Breast epithelium (tissue), 4 donors: ENCODE measurements at regions not wholly inside any gene's neighbourhood (a gene's known extent, or its start where the extent isn't known, plus 50 kb on each side); places are given as distances from the start of the nearest gene placed in this dataset.
A peak's percentile ranks its signal among the peaks of the same experiment; 100 is the strongest.

Experiments used
- DNase-seq, 2 donors: peaks; one replicate each; pipeline ENCODE4 v3.0.0-alpha.2; 2019; ENCODE audit warnings: low spot score in 2 of 2
- H3K27ac ChIP-seq, 2 donors: fragments of 200-600 bp; sonication (generic) in 1 of 2; one replicate each; pipeline ENCODE4 v1.5.1; 2016 to 2019; ENCODE audit warnings: mild to moderate bottlenecking in 1 of 2
- H3K27me3 ChIP-seq, 2 donors: fragments of 200-600 bp; sonication (generic) in 1 of 2; one replicate each; pipeline versions ENCODE4 v1.5.1 to v1.6.0; 2017 to 2019; ENCODE audit warnings: control low read depth in 1 of 2, mild to moderate bottlenecking in 1 of 2
- H3K36me3 ChIP-seq: fragments of 200-600 bp; one replicate; pipeline ENCODE4 v1.5.1; 2019
- H3K4me1 ChIP-seq, 2 donors: fragments of 200-600 bp; sonication (generic); one replicate each; pipeline ENCODE4 v1.5.1; 2016 to 2019; ENCODE audit warnings: control low read depth in 1 of 2
- H3K4me3 ChIP-seq, 3 donors: fragments of 200-600 bp; sonication (generic); 1 replicate in 2 of 3; 2 replicates in 1 of 3; pipeline ENCODE4 v1.5.1; 2016 to 2019; ENCODE audit warnings: mild to moderate bottlenecking in 3 of 3, moderate library complexity in 2 of 3
- H3K9me3 ChIP-seq, 2 donors: fragments of 200-600 bp; sonication (generic) in 1 of 2; one replicate each; pipeline ENCODE4 v1.5.1; 2016 to 2019; ENCODE audit warnings: control low read depth in 1 of 2
- POLR2A ChIP-seq: fragments of 450-650 bp; IDR thresholded peaks from one replicate; pipeline ENCODE4 v1.6.1; 2016; ENCODE audit warnings: antibody characterized with exemption, mild to moderate bottlenecking, moderate library complexity
- POLR2AphosphoS5 ChIP-seq, 3 donors: sonication (generic); formaldehyde crosslinking; IDR thresholded peaks; one replicate each; pipeline ENCODE4 v1.6.1; 2017; ENCODE audit warnings: antibody characterized with exemption in 3 of 3
- intact Hi-C: fragments of 100-400 bp; cut with DNase I; formaldehyde crosslinking; loops from one replicate; pipeline ENCODE4 v1.15.1; 2023; ENCODE audit warnings: low total_unique reads
- TF ChIP-seq, protein P1 (sequence below), 3 donors: fragments of 450-650 bp; IDR thresholded peaks; one replicate each; pipeline ENCODE4 v1.5.1; 2016 to 2017; ENCODE audit warnings: antibody characterized with exemption in 3 of 3, mild to moderate bottlenecking in 3 of 3, moderate library complexity in 3 of 3

DNA sequence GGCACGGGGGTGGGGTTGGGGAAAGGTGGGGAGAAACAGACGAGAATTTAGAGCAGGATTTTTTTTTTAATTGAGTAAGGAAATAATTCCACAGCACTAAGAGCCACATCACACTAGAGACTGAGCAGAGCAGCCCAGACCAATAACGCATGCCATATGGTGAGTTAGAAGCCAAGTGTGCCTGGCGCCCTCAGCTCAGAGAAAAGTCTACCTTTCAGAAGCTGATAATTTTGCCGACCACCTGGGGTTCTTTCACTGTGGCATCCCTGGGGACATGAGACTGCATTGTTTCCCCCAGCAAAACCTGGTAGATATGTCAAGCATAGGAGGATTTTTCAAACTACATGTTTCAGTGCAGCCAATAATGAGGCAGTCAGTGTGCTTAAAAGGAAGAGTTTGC lies 516.8 kb downstream of the SMARCA1 start:
- no peaks in the 10 kb centered on the region for H3K36me3 ChIP-seq
- no peak overlapping the region for H3K4me3 ChIP-seq
- TF ChIP-seq, protein P1, sequence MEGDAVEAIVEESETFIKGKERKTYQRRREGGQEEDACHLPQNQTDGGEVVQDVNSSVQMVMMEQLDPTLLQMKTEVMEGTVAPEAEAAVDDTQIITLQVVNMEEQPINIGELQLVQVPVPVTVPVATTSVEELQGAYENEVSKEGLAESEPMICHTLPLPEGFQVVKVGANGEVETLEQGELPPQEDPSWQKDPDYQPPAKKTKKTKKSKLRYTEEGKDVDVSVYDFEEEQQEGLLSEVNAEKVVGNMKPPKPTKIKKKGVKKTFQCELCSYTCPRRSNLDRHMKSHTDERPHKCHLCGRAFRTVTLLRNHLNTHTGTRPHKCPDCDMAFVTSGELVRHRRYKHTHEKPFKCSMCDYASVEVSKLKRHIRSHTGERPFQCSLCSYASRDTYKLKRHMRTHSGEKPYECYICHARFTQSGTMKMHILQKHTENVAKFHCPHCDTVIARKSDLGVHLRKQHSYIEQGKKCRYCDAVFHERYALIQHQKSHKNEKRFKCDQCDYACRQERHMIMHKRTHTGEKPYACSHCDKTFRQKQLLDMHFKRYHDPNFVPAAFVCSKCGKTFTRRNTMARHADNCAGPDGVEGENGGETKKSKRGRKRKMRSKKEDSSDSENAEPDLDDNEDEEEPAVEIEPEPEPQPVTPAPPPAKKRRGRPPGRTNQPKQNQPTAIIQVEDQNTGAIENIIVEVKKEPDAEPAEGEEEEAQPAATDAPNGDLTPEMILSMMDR (IDR thresholded peaks at IDR 0.05) = no peak
- TF ChIP-seq POLR2AphosphoS5 (IDR thresholded peaks at IDR 0.05) (no peak), POLR2A (no peak)
- no peaks in the 10 kb centered on the region for H3K4me1 ChIP-seq
- H3K9me3 ChIP-seq = peaks cover 0 to 5% of the 10 kb centered on the region in 2 donors
- peaks cover 0 to 9% of the 10 kb centered on the region in 2 donors for H3K27me3 ChIP-seq
- no peak overlapping the region for H3K27ac ChIP-seq
- intact Hi-C loops = no loop called here
- DNase-seq = no peak

DNA sequence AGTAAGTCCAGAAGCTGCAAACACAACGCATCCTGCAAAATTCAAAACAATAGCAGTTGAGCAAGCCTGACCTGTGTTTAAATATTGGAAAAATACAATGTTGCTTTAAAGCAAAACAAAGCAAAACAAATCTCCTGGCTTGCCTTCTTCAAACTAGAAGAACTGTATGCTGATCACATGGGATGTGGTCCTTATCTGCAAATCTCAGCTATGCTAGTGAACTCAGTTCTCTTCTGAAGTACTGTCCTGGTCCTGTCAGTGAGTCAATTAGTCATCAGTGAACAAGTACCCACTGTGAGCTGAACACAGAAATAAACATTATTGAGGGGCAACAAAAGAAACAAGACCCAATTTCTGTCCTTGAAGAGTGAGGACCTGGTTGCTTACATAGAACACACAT lies 522.5 kb downstream of the SMARCA1 start:
- no peak for DNase-seq
- Histone ChIP-seq H3K4me1 (no peaks in the 10 kb centered on the region), H3K27me3 (no peaks in the 10 kb centered on the region), H3K36me3 (no peaks in the 10 kb centered on the region), H3K9me3 (peaks cover 0 to 13% of the 10 kb centered on the region in 2 donors), H3K27ac (no peak overlapping the region), H3K4me3 (no peak overlapping the region)
- TF ChIP-seq POLR2A (no peak), POLR2AphosphoS5 (IDR thresholded peaks at IDR 0.05) (no peak)
- TF ChIP-seq, protein P1 (IDR thresholded peaks at IDR 0.05) = no peak
- intact Hi-C loops = no loop called here

DNA sequence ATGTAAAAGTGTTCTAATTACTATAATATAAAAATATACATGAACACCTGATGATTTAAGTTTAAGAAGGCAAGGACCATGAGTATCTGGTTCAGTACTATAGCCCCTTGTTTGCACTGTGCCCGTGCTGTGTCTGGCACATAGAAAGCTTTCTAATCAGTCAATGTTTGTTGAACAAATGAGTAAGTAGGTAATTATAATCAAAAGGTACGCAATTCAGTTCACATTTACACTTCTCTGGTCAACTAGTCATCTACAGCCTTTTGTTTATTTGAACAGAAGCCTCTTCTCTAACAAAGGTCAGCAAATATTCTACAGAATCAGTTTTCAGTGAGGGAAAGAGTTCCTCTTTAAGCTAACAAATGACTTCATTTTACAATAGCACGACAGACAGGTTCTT lies 523.3 kb downstream of the SMARCA1 start:
- Histone ChIP-seq H3K27ac (no peak overlapping the region), H3K9me3 (peaks cover 0 to 13% of the 10 kb centered on the region in 2 donors), H3K4me3 (no peak overlapping the region), H3K27me3 (no peaks in the 10 kb centered on the region), H3K36me3 (no peaks in the 10 kb centered on the region), H3K4me1 (no peaks in the 10 kb centered on the region)
- intact Hi-C loops = no loop called here
- DNase-seq = no peak
- TF ChIP-seq, protein P1 (IDR thresholded peaks at IDR 0.05) = no peak
- TF ChIP-seq POLR2A = no peak
- no peak for TF ChIP-seq POLR2AphosphoS5 (IDR thresholded peaks at IDR 0.05)

DNA sequence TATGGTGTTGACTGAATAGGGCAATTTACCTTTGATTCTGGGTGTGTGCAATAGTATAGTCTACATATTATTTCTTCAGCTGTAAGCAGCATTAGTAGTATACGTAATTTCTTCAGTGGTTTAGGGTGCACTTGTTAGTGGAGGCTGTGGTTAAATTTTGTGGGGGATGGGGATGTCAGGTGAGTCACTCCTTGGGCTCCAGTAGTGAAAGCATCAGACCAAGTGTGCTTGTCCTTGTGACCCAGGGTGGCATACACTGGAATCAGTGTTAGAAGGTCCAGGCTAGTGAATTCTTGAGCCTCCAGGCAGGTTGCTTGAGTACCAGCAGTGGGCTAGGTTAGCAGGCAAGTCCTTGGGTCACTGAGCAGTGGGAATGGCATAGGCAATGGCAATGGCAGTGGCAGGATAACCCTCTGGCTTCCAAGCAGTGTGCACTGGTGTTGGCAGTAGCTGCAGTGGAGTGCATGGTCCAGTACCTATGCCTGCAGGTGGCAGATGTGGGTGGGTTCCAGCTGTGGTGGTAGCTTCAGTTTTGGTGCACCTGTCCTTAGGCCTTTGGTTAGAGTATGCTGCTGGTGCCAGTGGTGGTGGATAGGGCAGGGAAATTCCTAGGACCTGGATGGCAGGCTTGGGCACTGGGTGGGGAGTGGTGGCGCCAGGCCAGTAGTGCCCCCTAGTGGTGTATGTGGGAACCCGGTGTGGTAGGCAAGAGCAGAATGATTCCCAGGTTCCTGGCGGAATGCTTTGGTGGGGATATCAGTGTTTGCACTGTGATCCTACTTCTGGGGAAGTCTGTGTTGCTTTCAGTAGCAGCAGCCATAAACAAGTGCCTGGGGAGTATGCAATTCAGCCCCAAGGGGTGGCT lies 531.0 kb downstream of the SMARCA1 start:
- no peak overlapping the region for H3K4me3 ChIP-seq
- no peak for TF ChIP-seq POLR2AphosphoS5 (IDR thresholded peaks at IDR 0.05)
- TF ChIP-seq, protein P1 (IDR thresholded peaks at IDR 0.05) = no peak
- TF ChIP-seq POLR2A = no peak
- H3K9me3 ChIP-seq = peaks cover 8 to 23% of the 10 kb centered on the region in 2 donors
- DNase-seq = no peak
- peaks cover 0 to 4% of the 10 kb centered on the region in 2 donors for H3K27me3 ChIP-seq
- no peak overlapping the region for H3K27ac ChIP-seq
- H3K36me3 ChIP-seq = no peaks in the 10 kb centered on the region
- intact Hi-C loops = no loop called here
- no peaks in the 10 kb centered on the region for H3K4me1 ChIP-seq

DNA sequence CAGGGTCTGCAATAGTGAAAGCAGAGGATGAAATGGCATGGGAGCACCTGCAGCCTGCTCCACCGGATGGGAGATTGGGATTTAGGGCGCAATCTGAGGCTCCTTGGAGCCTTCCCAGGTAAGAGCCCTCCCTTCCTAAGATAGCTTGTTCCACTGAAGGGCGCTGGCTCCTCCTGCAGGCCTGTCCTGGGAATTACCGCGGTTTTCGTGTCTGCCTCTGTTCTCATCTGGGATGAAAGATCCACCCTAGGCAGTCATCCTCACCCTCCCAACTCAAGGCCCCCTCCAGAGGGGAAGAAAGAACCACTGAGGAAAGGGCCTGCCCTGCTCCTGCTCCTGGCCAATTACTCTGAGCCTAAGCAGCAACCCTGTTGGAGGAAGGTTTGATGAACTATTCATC lies 547.5 kb downstream of the SMARCA1 start:
- Histone ChIP-seq H3K36me3 (no peaks in the 10 kb centered on the region), H3K9me3 (no peaks in the 10 kb centered on the region), H3K27ac (no peak overlapping the region), H3K4me1 (no peaks in the 10 kb centered on the region), H3K27me3 (peaks cover 0 to 14% of the 10 kb centered on the region in 2 donors), H3K4me3 (no peak overlapping the region)
- intact Hi-C loops = no loop called here
- DNase-seq = no peak
- no peak for TF ChIP-seq POLR2AphosphoS5 (IDR thresholded peaks at IDR 0.05)
- TF ChIP-seq, protein P1 (IDR thresholded peaks at IDR 0.05) = peak in 2 of 3 donors; percentile 13 to 24
